ENCODE measurements at regions not wholly inside any gene's neighbourhood (a gene's known extent, or its start where the extent isn't known, plus 50 kb on each side); places are given as distances from the start of the nearest gene placed in this dataset.

DNA sequence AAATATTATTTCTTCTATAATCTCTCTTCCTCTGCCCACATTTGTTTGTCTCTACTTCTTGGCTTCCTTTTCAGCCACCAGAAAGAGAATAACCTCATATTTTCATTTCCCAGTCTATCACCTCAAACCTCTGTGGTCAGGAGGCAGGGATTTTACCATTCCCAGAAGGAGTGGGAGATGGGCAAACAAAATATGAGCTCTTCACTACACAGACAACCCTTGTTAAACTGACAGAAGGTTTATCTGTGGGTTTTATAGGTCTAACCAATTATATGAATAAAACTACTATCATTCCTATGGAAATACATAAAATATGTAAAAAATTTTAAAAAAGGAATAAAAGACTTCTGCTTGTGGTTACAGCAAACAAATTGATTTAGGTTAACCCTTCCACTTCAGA is 160.0 kb upstream of the TRPC6 start:
- TF ChIP-seq, protein P1, sequence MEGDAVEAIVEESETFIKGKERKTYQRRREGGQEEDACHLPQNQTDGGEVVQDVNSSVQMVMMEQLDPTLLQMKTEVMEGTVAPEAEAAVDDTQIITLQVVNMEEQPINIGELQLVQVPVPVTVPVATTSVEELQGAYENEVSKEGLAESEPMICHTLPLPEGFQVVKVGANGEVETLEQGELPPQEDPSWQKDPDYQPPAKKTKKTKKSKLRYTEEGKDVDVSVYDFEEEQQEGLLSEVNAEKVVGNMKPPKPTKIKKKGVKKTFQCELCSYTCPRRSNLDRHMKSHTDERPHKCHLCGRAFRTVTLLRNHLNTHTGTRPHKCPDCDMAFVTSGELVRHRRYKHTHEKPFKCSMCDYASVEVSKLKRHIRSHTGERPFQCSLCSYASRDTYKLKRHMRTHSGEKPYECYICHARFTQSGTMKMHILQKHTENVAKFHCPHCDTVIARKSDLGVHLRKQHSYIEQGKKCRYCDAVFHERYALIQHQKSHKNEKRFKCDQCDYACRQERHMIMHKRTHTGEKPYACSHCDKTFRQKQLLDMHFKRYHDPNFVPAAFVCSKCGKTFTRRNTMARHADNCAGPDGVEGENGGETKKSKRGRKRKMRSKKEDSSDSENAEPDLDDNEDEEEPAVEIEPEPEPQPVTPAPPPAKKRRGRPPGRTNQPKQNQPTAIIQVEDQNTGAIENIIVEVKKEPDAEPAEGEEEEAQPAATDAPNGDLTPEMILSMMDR (IDR thresholded peaks at IDR 0.05): no peak
- no peak for TF ChIP-seq POLR2A (IDR thresholded peaks at IDR 0.05)
